Activated CD8-positive, alpha-beta T cell treated with anti-CD3 and anti-CD28 coated beads, Interleukin-2, amount 10 ng/mL, durations not matched to agents 7 days and 5 days (primary cell): ENCODE measurements at regions not wholly inside any gene's neighbourhood (a gene's known extent, or its start where the extent isn't known, plus 50 kb on each side); places are given as distances from the start of the nearest gene placed in this dataset.
A peak's percentile ranks its signal among the peaks of the same experiment; 100 is the strongest.

Experiments used
- ATAC-seq: fragments of 150-1000 bp; cut with Tn5 transposase; one replicate; pipeline ENCODE4 v1.10.0; 2021; ENCODE audit warnings: moderate library complexity
- CTCF ChIA-PET: fragments of 350-600 bp; sonication (Branson Sonifier 250); formaldehyde crosslinking; loops from one replicate; lab custom pipeline; 2021; ENCODE audit warnings: antibody characterized with exemption; lab: Charles Lee
- POLR2A ChIA-PET: fragments of 350-600 bp; sonication (Branson Sonifier 250); formaldehyde crosslinking; loops from one replicate; lab custom pipeline; 2021; ENCODE audit warnings: antibody characterized with exemption; lab: Charles Lee
- DNase-seq: peaks from one replicate; pipeline ENCODE4 v3.0.0-alpha.2; 2020
- H3K27ac Mint-ChIP-seq: one replicate; pipeline ENCODE4 v1.8.0; 2021; ENCODE audit warnings: mild to moderate bottlenecking, mixed read lengths
- H3K27me3 Mint-ChIP-seq: one replicate; pipeline ENCODE4 v1.8.0; 2021; ENCODE audit warnings: low read depth, mixed read lengths
- H3K36me3 Mint-ChIP-seq: one replicate; pipeline ENCODE4 v1.8.0; 2021; ENCODE audit warnings: low read depth, mixed read lengths
- H3K4me1 Mint-ChIP-seq: one replicate; pipeline ENCODE4 v1.8.0; 2021; ENCODE audit warnings: low read depth, mixed read lengths
- H3K4me3 Mint-ChIP-seq: one replicate; pipeline ENCODE4 v1.8.0; 2021; ENCODE audit warnings: mild to moderate bottlenecking, mixed read lengths
- H3K9me3 Mint-ChIP-seq: one replicate; pipeline ENCODE4 v1.8.0; 2022; ENCODE audit warnings: mixed read lengths; ENCODE audit not compliant: insufficient read depth

DNA sequence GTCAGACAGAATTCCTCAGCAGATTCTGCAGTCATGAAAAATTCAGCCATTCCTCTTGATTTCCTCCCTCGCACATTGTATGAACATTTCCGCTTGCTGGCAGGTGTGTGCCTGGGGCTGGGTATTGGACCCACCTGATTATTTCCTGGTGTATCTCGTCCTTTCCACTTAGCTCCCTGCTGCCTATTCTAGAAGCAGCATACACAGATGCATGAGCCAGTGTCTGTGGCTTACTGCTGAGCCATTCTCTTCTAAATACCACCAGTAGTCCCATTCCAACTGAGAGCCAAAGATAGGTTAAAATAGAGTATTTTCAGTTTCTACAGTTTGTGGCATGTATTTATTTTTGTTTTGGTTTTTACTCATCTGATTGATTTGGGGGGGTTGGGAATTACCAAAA, 270.1 kb upstream of the AKR1E2 start:
- CTCF ChIA-PET: no interaction called here
- no peak overlapping the region for H3K4me3 Mint-ChIP-seq
- H3K27ac Mint-ChIP-seq: no peak overlapping the region
- H3K9me3 Mint-ChIP-seq: no peaks in the 10 kb centered on the region
- H3K4me1 Mint-ChIP-seq: no peaks in the 10 kb centered on the region
- POLR2A ChIA-PET: no interaction called here
- DNase-seq (no peak), ATAC-seq (no peak)
- H3K36me3 Mint-ChIP-seq: no peaks in the 10 kb centered on the region
- peaks cover 36% of the 10 kb centered on the region for H3K27me3 Mint-ChIP-seq

- CTCF ChIA-PET: no interaction called here
- H3K27me3 Mint-ChIP-seq: peaks cover 27% of the 10 kb centered on the region
- POLR2A ChIA-PET: no interaction called here
- H3K27ac Mint-ChIP-seq: no peak overlapping the region
- H3K36me3 Mint-ChIP-seq: no peaks in the 10 kb centered on the region
- no peaks in the 10 kb centered on the region for H3K9me3 Mint-ChIP-seq
- DNase-seq: no peak
- H3K4me1 Mint-ChIP-seq: no peaks in the 10 kb centered on the region
- H3K4me3 Mint-ChIP-seq: no peak overlapping the region
- no peak for ATAC-seq
Observed at GRCh38 chr10:4549139-4549653, 276.8 kb upstream of the AKR1E2 start.

DNA sequence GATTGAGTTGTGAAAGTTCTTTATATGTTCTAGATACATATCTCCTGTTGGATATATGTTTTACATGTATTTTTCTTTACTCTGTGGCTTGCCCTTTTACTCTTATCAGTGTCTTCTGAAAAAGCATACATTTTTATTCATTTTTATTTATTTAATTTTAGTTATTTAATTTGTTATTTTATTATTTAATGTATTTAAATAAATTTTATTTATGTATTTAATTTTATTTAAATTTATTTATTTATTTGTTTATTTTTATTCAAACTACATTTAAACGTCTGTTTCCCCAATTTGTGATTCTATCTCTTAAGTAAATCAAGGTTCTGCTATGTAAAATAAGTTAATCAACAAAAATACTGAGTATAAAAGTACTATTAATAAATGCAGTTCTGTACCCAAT, 279.1 kb upstream of the AKR1E2 start:
- POLR2A ChIA-PET: no interaction called here
- CTCF ChIA-PET: no interaction called here
- peaks cover 26% of the 10 kb centered on the region for H3K27me3 Mint-ChIP-seq
- no peak overlapping the region for H3K27ac Mint-ChIP-seq
- DNase-seq (no peak), ATAC-seq (no peak)
- H3K9me3 Mint-ChIP-seq: no peaks in the 10 kb centered on the region
- H3K4me3 Mint-ChIP-seq: no peak overlapping the region
- H3K36me3 Mint-ChIP-seq: no peaks in the 10 kb centered on the region
- no peaks in the 10 kb centered on the region for H3K4me1 Mint-ChIP-seq

- H3K36me3 Mint-ChIP-seq: no peaks in the 10 kb centered on the region
- ChIA-PET CTCF (no interaction called here), POLR2A (no interaction called here)
- H3K9me3 Mint-ChIP-seq: no peaks in the 10 kb centered on the region
- H3K27me3 Mint-ChIP-seq: peaks cover 29% of the 10 kb centered on the region
- ATAC-seq: peak; percentile 33
- no peak overlapping the region for H3K4me3 Mint-ChIP-seq
- no peaks in the 10 kb centered on the region for H3K4me1 Mint-ChIP-seq
- H3K27ac Mint-ChIP-seq: no peak overlapping the region
- DNase-seq: peak; percentile 26
Observed at GRCh38 chr10:4546500-4546899, 279.5 kb upstream of the AKR1E2 start.

- Mint-ChIP-seq H3K36me3 (no peaks in the 10 kb centered on the region), H3K4me3 (no peak overlapping the region), H3K27me3 (peaks cover 26% of the 10 kb centered on the region), H3K27ac (no peak overlapping the region), H3K4me1 (no peaks in the 10 kb centered on the region), H3K9me3 (no peaks in the 10 kb centered on the region)
- ChIA-PET POLR2A (no interaction called here), CTCF (interaction anchor here (0.6 kb wide), 1 partner anchor 905 kb away, joined by 3 read pairs; no protein-coding TSS in a partner anchor)
- no peak for ATAC-seq
- no peak for DNase-seq
Observed at GRCh38 chr10:4545062-4545461, 280.9 kb upstream of the AKR1E2 start.

DNA sequence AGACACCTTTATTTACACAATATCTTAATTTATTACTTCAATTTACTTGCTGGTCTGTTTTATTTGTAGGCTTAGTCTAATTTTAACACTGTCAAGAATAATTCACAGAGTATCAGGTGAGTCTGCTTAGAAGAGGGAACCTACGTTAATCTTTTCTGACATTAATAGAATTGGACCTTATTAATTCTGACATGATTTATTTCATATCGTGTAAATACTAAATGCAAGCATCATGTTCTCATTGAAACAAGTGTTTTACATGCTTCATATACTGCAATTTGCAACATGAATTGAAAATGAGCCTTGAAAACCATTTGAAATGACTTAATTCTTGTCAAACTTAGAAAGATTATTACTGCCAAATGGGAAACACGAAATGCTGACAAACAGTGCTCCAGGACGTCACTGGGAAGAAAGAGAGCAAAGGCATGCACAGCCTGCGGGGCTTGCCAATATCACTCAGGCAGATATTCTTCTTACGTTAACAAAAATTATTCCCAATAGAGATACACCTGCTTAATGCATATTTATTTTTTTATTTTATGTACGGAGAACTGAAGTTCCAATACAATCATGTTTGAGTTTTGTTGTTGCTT, 282.0 kb upstream of the AKR1E2 start:
- H3K36me3 Mint-ChIP-seq: no peaks in the 10 kb centered on the region
- H3K27me3 Mint-ChIP-seq: peaks cover 26% of the 10 kb centered on the region
- ATAC-seq (no peak), DNase-seq (no peak)
- no peak overlapping the region for H3K4me3 Mint-ChIP-seq
- ChIA-PET POLR2A (no interaction called here), CTCF (no interaction called here)
- H3K27ac Mint-ChIP-seq: no peak overlapping the region
- H3K9me3 Mint-ChIP-seq: no peaks in the 10 kb centered on the region
- no peaks in the 10 kb centered on the region for H3K4me1 Mint-ChIP-seq

- Mint-ChIP-seq H3K27ac (no peak overlapping the region), H3K4me3 (no peak overlapping the region), H3K9me3 (no peaks in the 10 kb centered on the region), H3K36me3 (no peaks in the 10 kb centered on the region), H3K27me3 (peaks cover 23% of the 10 kb centered on the region), H3K4me1 (no peaks in the 10 kb centered on the region)
- ATAC-seq (no peak), DNase-seq (no peak)
- ChIA-PET CTCF (no interaction called here), POLR2A (no interaction called here)
Observed at GRCh38 chr10:4541292-4541691, 284.7 kb upstream of the AKR1E2 start.

- no peaks in the 10 kb centered on the region for H3K4me1 Mint-ChIP-seq
- peaks cover 9% of the 10 kb centered on the region for H3K27me3 Mint-ChIP-seq
- no peak overlapping the region for H3K27ac Mint-ChIP-seq
- no peaks in the 10 kb centered on the region for H3K36me3 Mint-ChIP-seq
- ChIA-PET CTCF (no interaction called here), POLR2A (no interaction called here)
- H3K4me3 Mint-ChIP-seq: no peak overlapping the region
- H3K9me3 Mint-ChIP-seq: no peaks in the 10 kb centered on the region
- ATAC-seq (no peak), DNase-seq (no peak)
Observed at GRCh38 chr10:4538016-4538415, 288.0 kb upstream of the AKR1E2 start.

DNA sequence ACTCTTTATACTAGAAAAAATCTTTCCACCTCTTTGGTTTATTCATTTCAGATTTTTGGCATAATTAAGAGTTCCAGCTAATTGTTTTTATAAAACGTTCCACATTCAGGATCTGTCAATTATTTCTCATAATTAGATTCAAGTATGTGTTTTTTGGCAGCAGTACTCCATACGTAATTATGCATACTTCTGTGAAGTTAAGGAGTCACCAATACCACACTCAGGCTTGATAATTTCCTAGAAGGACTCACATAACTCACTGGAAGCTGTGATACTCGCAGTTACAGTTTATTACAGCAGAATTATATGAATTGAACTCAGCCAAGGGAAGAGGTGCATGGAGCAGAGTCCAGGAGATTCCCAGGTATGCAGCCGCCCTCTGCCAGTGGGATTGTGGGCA, 290.5 kb upstream of the AKR1E2 start:
- Mint-ChIP-seq H3K9me3 (no peaks in the 10 kb centered on the region), H3K4me3 (no peak overlapping the region), H3K27me3 (peaks cover 2% of the 10 kb centered on the region), H3K36me3 (no peaks in the 10 kb centered on the region), H3K27ac (no peak overlapping the region), H3K4me1 (no peaks in the 10 kb centered on the region)
- POLR2A ChIA-PET: no interaction called here
- DNase-seq: no peak
- no peak for ATAC-seq
- CTCF ChIA-PET: no interaction called here

DNA sequence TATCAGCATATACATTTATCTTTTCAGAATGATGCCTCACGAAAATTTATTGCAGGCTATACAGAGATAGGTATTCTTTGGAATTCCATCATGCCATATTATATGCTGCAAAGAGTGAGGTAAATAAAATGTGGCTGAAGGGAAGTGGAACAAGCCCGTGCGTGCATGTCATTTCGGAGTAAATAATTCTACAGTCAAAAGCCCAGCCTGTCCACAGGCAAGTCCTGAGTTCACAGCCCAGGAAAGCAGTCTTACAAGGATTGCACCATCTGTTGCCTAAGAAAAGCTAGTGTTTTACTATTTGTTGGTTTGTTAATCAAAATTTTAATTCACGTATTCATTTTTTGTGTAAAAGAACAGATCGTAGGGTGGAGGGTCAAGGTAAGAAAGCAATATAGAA, 292.4 kb upstream of the AKR1E2 start:
- Mint-ChIP-seq H3K27me3 (peaks cover 9% of the 10 kb centered on the region), H3K36me3 (no peaks in the 10 kb centered on the region), H3K27ac (no peak overlapping the region), H3K4me1 (no peaks in the 10 kb centered on the region), H3K9me3 (no peaks in the 10 kb centered on the region), H3K4me3 (no peak overlapping the region)
- DNase-seq (no peak), ATAC-seq (no peak)
- ChIA-PET POLR2A (no interaction called here), CTCF (no interaction called here)

DNA sequence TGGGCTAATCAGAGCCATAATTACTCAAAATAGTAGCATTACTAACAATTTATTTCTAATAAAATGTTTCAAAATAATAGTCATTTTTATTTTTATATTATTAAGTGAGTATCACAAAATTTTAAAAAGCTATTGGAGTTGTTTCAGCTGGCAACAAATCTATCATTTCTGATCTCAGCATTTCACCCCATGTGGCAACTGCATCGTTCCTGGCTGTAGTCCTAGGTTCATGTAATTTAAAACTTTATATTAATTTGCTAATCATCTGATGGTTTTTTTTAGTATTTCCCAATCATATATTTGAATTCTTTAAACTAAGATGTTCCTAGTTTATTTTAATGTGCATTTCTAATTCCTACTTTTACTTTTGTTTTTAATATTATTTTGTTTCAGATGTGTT, 293.0 kb upstream of the AKR1E2 start:
- no peaks in the 10 kb centered on the region for H3K9me3 Mint-ChIP-seq
- no peaks in the 10 kb centered on the region for H3K36me3 Mint-ChIP-seq
- H3K27me3 Mint-ChIP-seq: peaks cover 9% of the 10 kb centered on the region
- ChIA-PET CTCF (no interaction called here), POLR2A (no interaction called here)
- DNase-seq: no peak
- H3K27ac Mint-ChIP-seq: no peak overlapping the region
- no peak overlapping the region for H3K4me3 Mint-ChIP-seq
- no peaks in the 10 kb centered on the region for H3K4me1 Mint-ChIP-seq
- no peak for ATAC-seq

DNA sequence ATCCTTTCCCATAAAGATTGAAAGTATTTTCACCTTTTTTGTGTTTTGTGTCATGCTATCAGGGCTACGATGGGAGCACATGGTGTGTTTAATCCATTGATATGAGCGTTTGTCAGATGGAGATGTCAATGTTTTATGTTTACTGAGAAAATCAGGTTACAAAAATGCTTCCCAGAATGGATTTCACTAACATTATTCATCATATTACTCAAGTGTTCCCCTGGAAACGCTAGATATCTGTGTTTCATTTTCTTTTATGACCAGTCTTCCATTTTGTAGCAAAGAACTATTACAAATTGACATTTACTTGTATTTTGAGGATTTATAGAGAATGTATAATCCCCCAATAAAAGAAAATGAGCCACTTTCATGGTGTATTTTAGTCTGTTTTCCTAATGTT, 293.5 kb upstream of the AKR1E2 start:
- CTCF ChIA-PET: no interaction called here
- H3K27ac Mint-ChIP-seq: no peak overlapping the region
- peaks cover 13% of the 10 kb centered on the region for H3K27me3 Mint-ChIP-seq
- ATAC-seq (no peak), DNase-seq (no peak)
- POLR2A ChIA-PET: no interaction called here
- H3K36me3 Mint-ChIP-seq: no peaks in the 10 kb centered on the region
- no peak overlapping the region for H3K4me3 Mint-ChIP-seq
- no peaks in the 10 kb centered on the region for H3K9me3 Mint-ChIP-seq
- H3K4me1 Mint-ChIP-seq: no peaks in the 10 kb centered on the region

DNA sequence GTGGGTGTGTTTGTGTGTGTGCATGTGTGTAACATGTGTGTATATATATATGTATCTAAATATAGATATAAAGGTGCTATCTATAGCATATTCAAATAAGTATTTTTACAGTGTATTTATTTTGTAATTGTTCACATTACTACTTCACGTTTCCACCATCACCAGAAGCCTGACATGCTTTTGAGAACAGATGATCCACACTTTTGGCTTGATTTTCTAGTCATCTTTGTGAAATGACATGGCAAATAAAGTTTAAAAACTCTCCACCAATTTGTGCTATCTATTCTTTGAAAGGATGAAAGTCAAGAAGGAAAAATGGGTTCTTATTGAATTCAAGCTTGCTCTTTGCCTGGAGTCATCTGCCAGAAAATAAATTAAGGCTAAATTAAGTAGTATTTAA, 294.0 kb upstream of the AKR1E2 start:
- Mint-ChIP-seq H3K4me3 (no peak overlapping the region), H3K4me1 (no peaks in the 10 kb centered on the region), H3K36me3 (no peaks in the 10 kb centered on the region), H3K27me3 (peaks cover 15% of the 10 kb centered on the region), H3K27ac (no peak overlapping the region), H3K9me3 (no peaks in the 10 kb centered on the region)
- no peak for ATAC-seq
- ChIA-PET CTCF (no interaction called here), POLR2A (no interaction called here)
- DNase-seq: no peak
